ENCODE measurements at regions not wholly inside any gene's neighbourhood (a gene's known extent, or its start where the extent isn't known, plus 50 kb on each side); places are given as distances from the start of the nearest gene placed in this dataset.

- no peak for TF ChIP-seq CTCF (IDR thresholded peaks at IDR 0.05)
Observed at GRCh38 chrX:25287521-25287920, 271.8 kb upstream of the ARX start.

- TF ChIP-seq CTCF (IDR thresholded peaks at IDR 0.05) = no peak
Observed at GRCh38 chrX:25285598-25285997, 269.8 kb upstream of the ARX start.

GRCh38 chrX:25279510-25279909, 263.7 kb upstream of the ARX start:
- no peak for TF ChIP-seq CTCF (IDR thresholded peaks at IDR 0.05)

- no peak for TF ChIP-seq CTCF (IDR thresholded peaks at IDR 0.05)
Observed at GRCh38 chrX:25278341-25278740, 262.6 kb upstream of the ARX start.

- TF ChIP-seq CTCF (IDR thresholded peaks at IDR 0.05) = no peak
Observed at GRCh38 chrX:25277574-25277973, 261.8 kb upstream of the ARX start.

GRCh38 chrX:25275159-25275558, 259.4 kb upstream of the ARX start:
- peak; percentile 21; the same call in 1 of the 2 replicates for TF ChIP-seq CTCF (IDR thresholded peaks at IDR 0.05)

- no peak for TF ChIP-seq CTCF (IDR thresholded peaks at IDR 0.05)
Observed at GRCh38 chrX:25241461-25241860, 225.7 kb upstream of the ARX start.

GRCh38 chrX:25226151-25226550, 210.4 kb upstream of the ARX start:
- no peak for TF ChIP-seq CTCF (IDR thresholded peaks at IDR 0.05)

All from LNCAP (cell line).